Fibroblast of pulmonary artery (primary cell): ENCODE measurements at regions not wholly inside any gene's neighbourhood (a gene's known extent, or its start where the extent isn't known, plus 50 kb on each side); places are given as distances from the start of the nearest gene placed in this dataset.
"Not testable (repeated sequence)": the region's sequence is repeated elsewhere in the genome, so short reads cannot be mapped to it uniquely, and the experiment has no call there.

Experiments
- DNase-seq: peaks from one replicate; pipeline ENCODE4 v3.0.0-alpha.2; 2010; ENCODE audit warnings: low read depth
- H3K4me3 ChIP-seq: replicated peaks from 2 replicates; pipeline ENCODE4 v1.5.1; 2011; ENCODE audit warnings: low read depth, mild to moderate bottlenecking, control low read depth, low read length, moderate library complexity
- TF ChIP-seq, protein P1 (sequence below): IDR thresholded peaks from 2 replicates; pipeline ENCODE4 v1.5.1; 2011; ENCODE audit warnings: mild to moderate bottlenecking, control low read depth, low read length, inconsistent platforms; ENCODE audit errors: missing control alignments

DNA sequence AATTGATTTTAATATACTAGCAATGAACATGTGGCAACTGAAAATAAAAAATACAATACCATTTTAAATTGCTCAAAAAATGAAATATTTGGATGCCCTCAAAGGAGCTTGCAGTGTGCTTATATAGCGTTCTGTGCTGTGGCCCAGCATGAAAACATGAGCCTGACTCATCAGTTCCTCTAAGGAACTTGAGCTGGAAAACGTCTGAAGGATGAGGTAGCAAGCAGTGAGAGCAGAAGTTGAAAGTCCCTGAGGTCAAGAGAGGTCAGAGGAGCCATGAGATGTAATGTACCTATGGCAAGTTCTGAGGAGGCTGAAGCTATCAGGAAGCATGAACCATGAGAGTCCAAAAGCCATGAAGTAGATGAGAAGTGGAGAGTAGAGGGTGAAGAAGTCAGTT, 59.7 kb downstream of the HMGB3 start:
- no peak for DNase-seq
- no peak overlapping the region for H3K4me3 ChIP-seq
- TF ChIP-seq, protein P1, sequence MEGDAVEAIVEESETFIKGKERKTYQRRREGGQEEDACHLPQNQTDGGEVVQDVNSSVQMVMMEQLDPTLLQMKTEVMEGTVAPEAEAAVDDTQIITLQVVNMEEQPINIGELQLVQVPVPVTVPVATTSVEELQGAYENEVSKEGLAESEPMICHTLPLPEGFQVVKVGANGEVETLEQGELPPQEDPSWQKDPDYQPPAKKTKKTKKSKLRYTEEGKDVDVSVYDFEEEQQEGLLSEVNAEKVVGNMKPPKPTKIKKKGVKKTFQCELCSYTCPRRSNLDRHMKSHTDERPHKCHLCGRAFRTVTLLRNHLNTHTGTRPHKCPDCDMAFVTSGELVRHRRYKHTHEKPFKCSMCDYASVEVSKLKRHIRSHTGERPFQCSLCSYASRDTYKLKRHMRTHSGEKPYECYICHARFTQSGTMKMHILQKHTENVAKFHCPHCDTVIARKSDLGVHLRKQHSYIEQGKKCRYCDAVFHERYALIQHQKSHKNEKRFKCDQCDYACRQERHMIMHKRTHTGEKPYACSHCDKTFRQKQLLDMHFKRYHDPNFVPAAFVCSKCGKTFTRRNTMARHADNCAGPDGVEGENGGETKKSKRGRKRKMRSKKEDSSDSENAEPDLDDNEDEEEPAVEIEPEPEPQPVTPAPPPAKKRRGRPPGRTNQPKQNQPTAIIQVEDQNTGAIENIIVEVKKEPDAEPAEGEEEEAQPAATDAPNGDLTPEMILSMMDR = no peak

DNA sequence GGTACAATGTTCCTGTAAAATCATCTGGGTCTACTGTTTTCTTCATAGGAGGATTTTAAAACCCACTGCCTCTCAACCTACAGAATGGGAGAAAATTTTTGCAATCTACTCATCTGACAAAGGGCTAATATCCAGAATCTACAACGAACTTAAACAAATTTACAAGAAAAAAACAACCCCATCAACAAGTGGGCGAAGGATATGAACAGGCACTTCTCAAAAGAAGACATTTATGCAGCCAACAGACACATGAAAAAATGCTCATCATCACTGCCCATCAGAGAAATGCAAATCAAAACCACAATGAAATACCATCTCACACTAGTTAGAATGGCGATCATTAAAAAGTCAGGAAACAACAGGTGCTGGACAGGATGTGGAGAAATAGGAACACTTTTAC, 83.2 kb downstream of the HMGB3 start:
- H3K4me3 ChIP-seq, DNase-seq: not testable (repeated sequence)

DNA sequence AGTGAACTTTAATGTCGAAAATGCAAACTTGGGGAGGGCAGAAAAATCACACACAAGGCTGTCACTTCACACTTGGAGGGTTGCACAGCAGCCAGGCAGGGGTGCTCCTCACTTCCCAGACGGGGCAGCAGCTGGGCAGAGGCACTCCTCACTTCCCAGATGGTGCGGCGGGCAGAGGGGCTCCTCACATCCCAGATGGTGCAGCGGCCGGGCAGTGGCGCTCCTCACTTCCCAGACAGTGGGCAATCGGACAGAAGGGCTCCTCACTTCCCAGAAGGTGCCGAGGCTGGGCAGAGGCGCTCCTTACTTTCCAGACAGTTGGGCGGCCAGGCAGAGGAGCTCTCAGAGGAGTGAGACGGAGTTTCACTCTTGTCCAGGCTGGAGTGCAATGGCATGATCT, 90.6 kb downstream of the HMGB3 start:
- TF ChIP-seq, protein P1 = no peak
- no peak for DNase-seq
- no peak overlapping the region for H3K4me3 ChIP-seq

DNA sequence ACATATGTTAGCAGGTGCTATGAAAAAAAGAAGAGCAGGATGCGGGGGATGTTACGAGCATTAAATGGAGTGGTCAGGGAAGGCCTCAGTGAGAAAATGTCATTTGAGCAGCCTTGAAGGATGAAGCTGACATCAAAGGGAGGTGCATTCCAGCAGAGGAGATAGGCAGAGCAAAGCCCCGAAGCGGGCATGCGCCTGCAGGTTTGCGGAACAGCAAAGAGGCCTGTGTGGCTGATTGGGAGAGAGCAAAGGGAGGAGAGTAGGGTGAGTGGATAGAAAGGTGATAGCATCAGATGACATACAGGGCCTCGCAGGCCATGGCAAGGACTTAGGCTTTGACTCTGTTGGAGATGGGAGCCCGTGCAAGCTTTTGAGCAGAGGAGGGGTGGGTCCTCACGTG, 95.4 kb upstream of the GPR50 start:
- H3K4me3 ChIP-seq = no peak overlapping the region
- TF ChIP-seq, protein P1 = no peak
- no peak for DNase-seq

DNA sequence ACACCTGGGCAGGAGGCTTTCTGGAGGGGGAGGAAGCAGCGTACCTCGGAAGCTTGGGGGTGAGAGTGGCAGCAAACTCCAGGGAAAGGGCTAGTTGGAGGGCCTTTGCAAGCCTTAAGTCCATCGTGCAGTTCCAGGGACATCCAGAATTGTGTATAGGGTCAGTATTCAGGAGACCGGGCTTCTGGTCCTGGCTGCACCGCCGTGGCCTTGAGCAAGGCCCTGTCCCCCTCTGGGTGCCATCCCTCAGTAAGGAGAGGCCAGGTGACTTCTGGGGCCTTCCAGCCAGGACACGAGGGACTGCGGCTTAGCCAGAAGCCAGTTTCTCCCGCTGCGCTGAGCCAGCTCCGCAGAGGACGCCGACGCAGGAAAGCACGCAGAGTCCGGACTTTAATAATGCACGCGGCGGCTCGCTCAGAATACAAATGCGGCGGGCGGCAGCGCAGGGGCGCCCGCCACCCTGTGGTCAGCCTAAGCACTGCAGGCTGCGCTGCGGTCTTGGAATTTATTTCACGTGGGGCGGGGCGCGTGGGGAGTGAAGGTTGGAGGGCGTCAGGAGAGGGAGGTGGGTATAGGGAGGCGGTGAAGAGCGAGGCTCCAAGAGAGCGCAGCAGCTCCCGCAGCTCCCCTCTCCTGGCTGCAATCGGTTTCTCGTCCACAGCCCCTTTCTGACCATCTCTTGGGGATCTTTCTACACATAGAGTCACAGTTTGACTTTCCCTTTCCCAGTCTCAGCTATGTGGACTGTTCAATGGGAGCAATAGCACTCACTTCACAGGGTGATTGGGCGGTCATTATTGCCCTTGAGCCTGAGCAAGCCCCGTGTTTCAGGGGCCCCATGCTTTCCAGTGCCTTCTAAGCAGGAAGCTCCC, 94.1 kb upstream of the GPR50 start:
- peak overlapping the region; percentile 14 for H3K4me3 ChIP-seq
- peak; percentile 50 for DNase-seq
- TF ChIP-seq, protein P1 = peak; percentile 71

DNA sequence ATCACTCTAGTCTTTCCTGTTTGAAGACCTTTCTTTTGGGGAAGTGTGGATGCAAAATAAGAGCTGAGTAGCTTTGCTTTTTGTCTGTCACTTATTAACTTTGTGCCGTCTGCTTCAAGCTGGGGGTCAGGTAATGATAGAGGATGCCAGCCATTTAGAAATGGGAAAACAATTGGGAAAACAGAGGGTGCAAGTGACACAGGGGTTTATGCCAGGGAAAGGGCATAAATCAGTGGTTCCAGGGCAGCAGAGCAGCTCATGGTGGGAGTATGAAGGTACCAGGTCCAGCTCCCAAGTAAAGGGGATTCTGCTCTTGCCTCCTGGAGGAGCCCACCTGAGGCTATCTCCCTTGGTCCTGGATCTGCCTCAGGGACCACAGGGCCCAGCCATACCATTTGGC, 91.9 kb upstream of the GPR50 start:
- no peak for DNase-seq
- TF ChIP-seq, protein P1 = no peak
- no peak overlapping the region for H3K4me3 ChIP-seq

DNA sequence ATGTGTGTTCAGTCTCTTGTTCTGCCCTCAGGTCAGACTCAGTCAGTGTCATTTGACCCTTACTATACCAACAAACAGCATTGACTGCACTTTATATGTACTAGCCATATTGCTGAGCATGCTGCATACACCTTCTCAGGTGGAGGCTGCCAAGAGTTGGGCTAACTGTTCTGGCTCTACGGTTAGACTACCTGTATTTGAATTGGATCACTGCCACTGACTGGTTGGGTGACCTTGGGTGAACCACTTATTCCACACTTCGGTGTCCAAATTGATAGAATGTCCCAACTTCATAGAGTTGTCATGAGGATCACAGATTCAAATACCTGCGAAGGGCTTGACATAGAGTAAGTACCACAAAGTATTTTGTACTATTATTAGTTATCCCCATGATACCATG, 91.2 kb upstream of the GPR50 start:
- TF ChIP-seq, protein P1 = no peak
- no peak for DNase-seq
- no peak overlapping the region for H3K4me3 ChIP-seq
